Caco-2 (cell line): ENCODE measurements at regions not wholly inside any gene's neighbourhood (a gene's known extent, or its start where the extent isn't known, plus 50 kb on each side); places are given as distances from the start of the nearest gene placed in this dataset.
A peak's percentile ranks its signal among the peaks of the same experiment; 100 is the strongest.

Experiments used
- BruUV-seq: library from RNA; stranded (reverse); fragments of 400-500 nt; replicated peaks from 2 replicates; lab custom pipeline; 2021; lab: Mats Ljungman, UMichigan
- CTCF ChIA-PET: fragments of 300-600 bp; sonication (Branson Sonifier 250); formaldehyde crosslinking; loops from one replicate; lab custom pipeline; 2022; ENCODE audit warnings: antibody characterized with exemption; lab: Charles Lee
- POLR2A ChIA-PET: fragments of 300-600 bp; sonication (Branson Sonifier 250); formaldehyde crosslinking; loops from one replicate; lab custom pipeline; 2022; ENCODE audit warnings: antibody characterized with exemption; lab: Charles Lee
- DNase-seq, 2 experiments: peaks; one replicate each; pipeline versions ENCODE4 v3.0.0 to v3.0.0-alpha.2; 2020 to 2022
- H3K27me3 ChIP-seq: replicated peaks from 2 replicates; pipeline ENCODE4 v1.6.0; 2011; ENCODE audit warnings: low read length; ENCODE audit not compliant: control insufficient read depth, insufficient read depth
- H3K36me3 ChIP-seq: 2 replicates; pipeline ENCODE4 v1.5.1; 2011; ENCODE audit warnings: low read length; ENCODE audit not compliant: control insufficient read depth, insufficient read depth
- H3K4me1 ChIP-seq: fragments of 250-450 bp; sonication (Bioruptor Pico); 2 replicates; pipeline ENCODE4 v1.5.1; 2020; ENCODE audit warnings: mild to moderate bottlenecking
- H3K4me3 ChIP-seq: 2 replicates; pipeline ENCODE4 v1.5.1; 2011; ENCODE audit warnings: low read depth, mild to moderate bottlenecking, control low read depth, low read length
- H3K9me3 ChIP-seq: fragments of 250-450 bp; sonication (Bioruptor Pico); 2 replicates; pipeline ENCODE4 v1.5.1; 2020; ENCODE audit warnings: mild to moderate bottlenecking, moderate library complexity
- H3K27ac Mint-ChIP-seq: one replicate; pipeline ENCODE4 v1.8.0; 2022; ENCODE audit warnings: mixed read lengths; ENCODE audit not compliant: unreplicated experiment
- H3K27me3 Mint-ChIP-seq: one replicate; pipeline ENCODE4 v1.8.0; 2022; ENCODE audit warnings: mixed read lengths; ENCODE audit not compliant: insufficient read depth, unreplicated experiment
- H3K36me3 Mint-ChIP-seq: one replicate; pipeline ENCODE4 v1.8.0; 2022; ENCODE audit warnings: mild to moderate bottlenecking, mixed read lengths; ENCODE audit not compliant: insufficient read depth, unreplicated experiment
- H3K4me1 Mint-ChIP-seq: one replicate; pipeline ENCODE4 v1.8.0; 2022; ENCODE audit warnings: low read depth, mixed read lengths; ENCODE audit not compliant: unreplicated experiment
- H3K4me3 Mint-ChIP-seq: one replicate; pipeline ENCODE4 v1.8.0; 2022; ENCODE audit warnings: mild to moderate bottlenecking, moderate library complexity, mixed read lengths; ENCODE audit not compliant: unreplicated experiment
- H3K9me3 Mint-ChIP-seq: one replicate; pipeline ENCODE4 v1.8.0; 2022; ENCODE audit warnings: mixed read lengths; ENCODE audit not compliant: unreplicated experiment
- CTCF ChIP-seq, 2 experiments: fragments of 200-600 bp in 1 of 2; IDR thresholded peaks; 1 replicate in 1 of 2; 2 replicates in 1 of 2; pipeline versions ENCODE4 v1.5.1 to v1.8.0; 2011 to 2022; ENCODE audit warnings: antibody characterized with exemption in 1 of 2, control low read depth in 1 of 2, inconsistent platforms in 1 of 2, low read depth in 1 of 2, low read length in 1 of 2, mild to moderate bottlenecking in 1 of 2, moderate library complexity in 1 of 2; ENCODE audit not compliant: insufficient read depth in 1 of 2, severe bottlenecking in 1 of 2, unreplicated experiment in 1 of 2
- intact Hi-C: fragments of 100-400 bp; cut with micrococcal nuclease; formaldehyde crosslinking; loops from one replicate; pipeline ENCODE4 v1.10.0; 2022; ENCODE audit not compliant: unreplicated experiment

GRCh38 chr20:63061051-63061770 is 54.4 kb upstream of the BHLHE23 start:
- no peaks in the 10 kb centered on the region for H3K4me1 Mint-ChIP-seq
- Histone ChIP-seq H3K4me3 (no peak overlapping the region), H3K36me3 (no peaks in the 10 kb centered on the region), H3K9me3 (no peaks in the 10 kb centered on the region), H3K4me1 (no peaks in the 10 kb centered on the region), H3K27me3 (no peaks in the 10 kb centered on the region)
- no peak overlapping the region for H3K4me3 Mint-ChIP-seq
- peaks cover 11% of the 10 kb centered on the region for H3K9me3 Mint-ChIP-seq
- BruUV-seq = no TSS peak
- CTCF ChIA-PET = interaction anchor here (0.9 kb wide), 1 partner anchor 88 kb away, joined by 3 read pairs; no protein-coding TSS in a partner anchor
- no peak overlapping the region for H3K27ac Mint-ChIP-seq
- no peak for TF ChIP-seq CTCF (IDR thresholded peaks at IDR 0.05; ENCODE audit: insufficient read depth in 1 of 2, low read depth in 1 of 2, low read length in 1 of 2, severe bottlenecking in 1 of 2, unreplicated experiment in 1 of 2)
- peaks cover 8% of the 10 kb centered on the region for H3K27me3 Mint-ChIP-seq
- no peaks in the 10 kb centered on the region for H3K36me3 Mint-ChIP-seq
- intact Hi-C loops = no loop called here
- POLR2A ChIA-PET = no interaction called here
- peak in 1 of 2 experiments; percentile 39 for DNase-seq

- no peak overlapping the region for H3K27ac Mint-ChIP-seq
- CTCF ChIA-PET = interaction anchor here (0.9 to 1.2 kb wide), 2 partner anchors 13 to 88 kb away, joined by 3 to 4 read pairs; no protein-coding TSS in a partner anchor
- POLR2A ChIA-PET = no interaction called here
These were observed 53.6 kb upstream of the BHLHE23 start for GRCh38 chr20:63060057-63060991.

More at GRCh38 chr20:63060057-63060991, 53.6 kb upstream of the BHLHE23 start:
- BruUV-seq = no TSS peak
- Mint-ChIP-seq H3K4me3 (no peak overlapping the region), H3K9me3 (peaks cover 11% of the 10 kb centered on the region), H3K36me3 (no peaks in the 10 kb centered on the region), H3K27me3 (peaks cover 8% of the 10 kb centered on the region), H3K4me1 (no peaks in the 10 kb centered on the region)
- Histone ChIP-seq H3K4me1 (no peaks in the 10 kb centered on the region), H3K4me3 (no peak overlapping the region), H3K27me3 (no peaks in the 10 kb centered on the region), H3K9me3 (no peaks in the 10 kb centered on the region), H3K36me3 (no peaks in the 10 kb centered on the region)
- peak in 1 of 2 experiments; percentile 47 for DNase-seq
- intact Hi-C loops = no loop called here
- TF ChIP-seq CTCF (IDR thresholded peaks at IDR 0.05; ENCODE audit: insufficient read depth in 1 of 2, low read depth in 1 of 2, low read length in 1 of 2, severe bottlenecking in 1 of 2, unreplicated experiment in 1 of 2) = no peak
